ENCODE measurements at regions not wholly inside any gene's neighbourhood (a gene's known extent, or its start where the extent isn't known, plus 50 kb on each side); places are given as distances from the start of the nearest gene placed in this dataset.

GRCh38 chr3:17910922-17911321, 168.5 kb upstream of the TBC1D5 start:
- TF ChIP-seq EZH2 (IDR thresholded peaks at IDR 0.05; ENCODE audit: low read length), result no peak
- TF ChIP-seq, protein P1, sequence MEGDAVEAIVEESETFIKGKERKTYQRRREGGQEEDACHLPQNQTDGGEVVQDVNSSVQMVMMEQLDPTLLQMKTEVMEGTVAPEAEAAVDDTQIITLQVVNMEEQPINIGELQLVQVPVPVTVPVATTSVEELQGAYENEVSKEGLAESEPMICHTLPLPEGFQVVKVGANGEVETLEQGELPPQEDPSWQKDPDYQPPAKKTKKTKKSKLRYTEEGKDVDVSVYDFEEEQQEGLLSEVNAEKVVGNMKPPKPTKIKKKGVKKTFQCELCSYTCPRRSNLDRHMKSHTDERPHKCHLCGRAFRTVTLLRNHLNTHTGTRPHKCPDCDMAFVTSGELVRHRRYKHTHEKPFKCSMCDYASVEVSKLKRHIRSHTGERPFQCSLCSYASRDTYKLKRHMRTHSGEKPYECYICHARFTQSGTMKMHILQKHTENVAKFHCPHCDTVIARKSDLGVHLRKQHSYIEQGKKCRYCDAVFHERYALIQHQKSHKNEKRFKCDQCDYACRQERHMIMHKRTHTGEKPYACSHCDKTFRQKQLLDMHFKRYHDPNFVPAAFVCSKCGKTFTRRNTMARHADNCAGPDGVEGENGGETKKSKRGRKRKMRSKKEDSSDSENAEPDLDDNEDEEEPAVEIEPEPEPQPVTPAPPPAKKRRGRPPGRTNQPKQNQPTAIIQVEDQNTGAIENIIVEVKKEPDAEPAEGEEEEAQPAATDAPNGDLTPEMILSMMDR (optimal IDR thresholded peaks at IDR 0.05 in 1 of 3, IDR thresholded peaks at IDR 0.05 in 1 of 3, conservative IDR thresholded peaks at IDR 0.05 in 1 of 3; ENCODE audit: extremely low read depth in 1 of 3, insufficient read depth in 2 of 3, low read length in 3 of 3), result no peak
